Erythroblast (primary cell): ENCODE measurements at regions not wholly inside any gene's neighbourhood (a gene's known extent, or its start where the extent isn't known, plus 50 kb on each side); places are given as distances from the start of the nearest gene placed in this dataset.

Experiments used
- DNase-seq, 2 experiments: peaks; one replicate each; lab custom pipeline; 2025; lab: John Stamatoyannopoulos, UW
- GATA1 ChIP-seq: IDR thresholded peaks from 2 replicates; pipeline ENCODE4 v1.6.1; 2011; ENCODE audit warnings: low read depth, mild to moderate bottlenecking, control low read depth, low read length, moderate library complexity
- POLR2A ChIP-seq: IDR thresholded peaks from 2 replicates; pipeline ENCODE4 v1.6.1; 2011; ENCODE audit warnings: mild to moderate bottlenecking, low read length

DNA sequence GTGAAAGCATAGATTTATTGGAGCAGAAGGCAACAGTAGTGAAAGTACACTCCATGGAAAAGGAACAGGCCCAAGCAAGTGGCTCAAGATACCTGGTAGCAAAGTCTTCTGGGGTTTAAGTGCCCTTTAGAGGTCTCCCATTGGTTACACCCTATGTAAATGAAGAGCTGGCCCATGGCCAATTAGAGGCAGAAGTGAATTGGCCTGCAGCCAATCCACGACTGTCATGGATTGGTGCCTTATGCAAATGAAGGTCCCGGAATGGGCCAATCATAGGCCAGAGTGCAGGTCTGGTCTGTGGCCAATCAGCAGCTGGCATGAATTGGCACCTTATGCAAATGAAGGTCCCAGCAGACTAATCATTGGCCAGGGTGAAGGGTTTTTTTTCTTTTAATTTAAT lies 64.2 kb upstream of the PCSK5 start:
- TF ChIP-seq POLR2A (no peak), GATA1 (no peak)
- DNase-seq = peak; percentile 6 to 16

DNA sequence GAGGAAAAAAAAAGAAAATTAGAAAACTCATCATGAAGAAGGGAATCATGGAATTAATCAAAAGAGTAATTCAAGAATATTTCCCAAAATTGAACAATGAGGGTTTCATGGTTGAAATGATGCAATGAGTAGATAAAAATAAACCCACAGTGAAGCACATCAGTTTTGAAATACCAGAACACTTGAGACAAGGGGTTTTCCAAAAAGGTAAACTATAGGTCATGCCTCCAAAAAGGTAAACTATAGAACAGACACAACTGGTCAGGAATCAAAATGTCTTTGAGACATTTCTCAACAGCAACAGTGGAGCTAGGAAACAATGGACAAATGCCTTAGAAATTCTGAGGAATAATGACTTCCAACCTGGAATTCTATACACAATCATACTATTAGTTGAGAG lies 60.2 kb upstream of the PCSK5 start:
- DNase-seq = no peak
- no peak for TF ChIP-seq POLR2A

DNA sequence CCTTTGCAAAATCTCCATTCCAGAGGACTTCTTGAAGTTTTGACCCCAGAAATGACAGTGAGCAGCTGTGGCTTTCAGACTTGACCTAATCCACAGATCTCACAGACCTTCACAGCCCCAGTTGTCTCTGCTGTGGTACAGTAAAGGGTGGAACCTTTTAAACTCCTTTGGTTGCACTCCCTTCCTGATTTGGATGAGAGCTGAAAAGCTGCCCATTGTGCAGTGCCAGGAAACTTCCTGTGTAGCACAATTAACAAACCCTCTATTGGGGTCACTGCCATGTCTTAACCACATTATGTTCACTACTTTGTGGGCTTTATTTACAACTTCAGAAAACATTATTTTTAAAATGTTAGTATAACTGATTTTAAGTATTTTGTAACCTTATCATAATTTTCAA lies 56.7 kb upstream of the PCSK5 start:
- TF ChIP-seq POLR2A (no peak), GATA1 (no peak)

DNA sequence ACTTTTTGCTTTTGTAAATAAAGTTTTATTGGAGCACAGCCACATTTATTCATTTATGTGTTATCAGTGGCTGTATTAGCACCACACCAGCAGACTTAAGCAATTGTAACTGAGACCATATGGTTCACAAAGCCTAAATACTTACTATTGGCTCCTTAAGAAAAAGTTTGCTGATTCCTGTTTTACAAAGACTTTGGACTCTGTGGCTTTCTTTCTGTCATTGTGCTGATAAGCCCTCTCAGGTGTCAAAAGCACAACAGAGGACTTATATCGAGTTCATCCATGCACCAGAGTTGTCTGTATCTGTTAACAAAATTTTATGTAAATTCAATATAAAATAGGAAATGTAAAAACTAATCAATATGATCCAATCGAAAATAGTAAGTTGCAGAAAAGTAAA lies 55.6 kb upstream of the PCSK5 start:
- no peak for DNase-seq
- TF ChIP-seq GATA1 (no peak), POLR2A (no peak)

More for the DNA sequence above, 56.7 kb upstream of the PCSK5 start:
- DNase-seq = no peak
